ENCODE measurements at regions not wholly inside any gene's neighbourhood (a gene's known extent, or its start where the extent isn't known, plus 50 kb on each side); places are given as distances from the start of the nearest gene placed in this dataset.

- no peak for DNase-seq (ENCODE audit: extremely low spot score, unreplicated experiment)
- no peak for TF ChIP-seq CTCF (IDR thresholded peaks at IDR 0.05)
- Mint-ChIP-seq H3K36me3 (ENCODE audit: unreplicated experiment) (no peaks in the 10 kb centered on the region), H3K27me3 (ENCODE audit: unreplicated experiment) (peaks cover 18% of the 10 kb centered on the region), H3K4me3 (ENCODE audit: unreplicated experiment) (no peak overlapping the region), H3K4me1 (ENCODE audit: unreplicated experiment) (no peaks in the 10 kb centered on the region), H3K27ac (ENCODE audit: unreplicated experiment) (no peak overlapping the region), H3K9me3 (ENCODE audit: unreplicated experiment) (no peaks in the 10 kb centered on the region)
Measured at GRCh38 chr3:167920747-167921146, 175.0 kb downstream of the GOLIM4 start.

- no peak overlapping the region for H3K4me3 Mint-ChIP-seq (ENCODE audit: unreplicated experiment)
Measured at GRCh38 chr3:167919590-167919989, 176.1 kb downstream of the GOLIM4 start.

GRCh38 chr3:167918686-167919085, 177.0 kb downstream of the GOLIM4 start:
- Mint-ChIP-seq H3K36me3 (ENCODE audit: unreplicated experiment) (no peaks in the 10 kb centered on the region), H3K4me1 (ENCODE audit: unreplicated experiment) (no peaks in the 10 kb centered on the region), H3K27me3 (ENCODE audit: unreplicated experiment) (peaks cover 16% of the 10 kb centered on the region), H3K27ac (ENCODE audit: unreplicated experiment) (no peak overlapping the region), H3K9me3 (ENCODE audit: unreplicated experiment) (no peaks in the 10 kb centered on the region), H3K4me3 (ENCODE audit: unreplicated experiment) (no peak overlapping the region)
- no peak for DNase-seq (ENCODE audit: extremely low spot score, unreplicated experiment)
- TF ChIP-seq CTCF (IDR thresholded peaks at IDR 0.05): no peak

More at GRCh38 chr3:167919590-167919989, 176.1 kb downstream of the GOLIM4 start:
- Mint-ChIP-seq H3K27ac (ENCODE audit: unreplicated experiment) (no peak overlapping the region), H3K27me3 (ENCODE audit: unreplicated experiment) (peaks cover 17% of the 10 kb centered on the region), H3K36me3 (ENCODE audit: unreplicated experiment) (no peaks in the 10 kb centered on the region), H3K4me1 (ENCODE audit: unreplicated experiment) (no peaks in the 10 kb centered on the region), H3K9me3 (ENCODE audit: unreplicated experiment) (no peaks in the 10 kb centered on the region)
- DNase-seq (ENCODE audit: extremely low spot score, unreplicated experiment): no peak
- no peak for TF ChIP-seq CTCF (IDR thresholded peaks at IDR 0.05)

- Mint-ChIP-seq H3K27ac (ENCODE audit: unreplicated experiment) (no peak overlapping the region), H3K4me1 (ENCODE audit: unreplicated experiment) (no peaks in the 10 kb centered on the region), H3K36me3 (ENCODE audit: unreplicated experiment) (no peaks in the 10 kb centered on the region), H3K27me3 (ENCODE audit: unreplicated experiment) (peaks cover 20% of the 10 kb centered on the region), H3K9me3 (ENCODE audit: unreplicated experiment) (no peaks in the 10 kb centered on the region), H3K4me3 (ENCODE audit: unreplicated experiment) (no peak overlapping the region)
- DNase-seq (ENCODE audit: extremely low spot score, unreplicated experiment): no peak
- no peak for TF ChIP-seq CTCF (IDR thresholded peaks at IDR 0.05)
Measured at GRCh38 chr3:167918008-167918596, 177.6 kb downstream of the GOLIM4 start.

GRCh38 chr3:167913219-167913835, 177.8 kb downstream of the SERPINI1 start:
- Mint-ChIP-seq H3K9me3 (ENCODE audit: unreplicated experiment) (no peaks in the 10 kb centered on the region), H3K4me3 (ENCODE audit: unreplicated experiment) (no peak overlapping the region), H3K36me3 (ENCODE audit: unreplicated experiment) (no peaks in the 10 kb centered on the region), H3K27ac (ENCODE audit: unreplicated experiment) (no peak overlapping the region), H3K4me1 (ENCODE audit: unreplicated experiment) (no peaks in the 10 kb centered on the region), H3K27me3 (ENCODE audit: unreplicated experiment) (peaks cover 21% of the 10 kb centered on the region)
- DNase-seq (ENCODE audit: extremely low spot score, unreplicated experiment): no peak
- TF ChIP-seq CTCF (IDR thresholded peaks at IDR 0.05): no peak

All from osteocyte (in vitro differentiated cells).